ENCODE measurements at regions not wholly inside any gene's neighbourhood (a gene's known extent, or its start where the extent isn't known, plus 50 kb on each side); places are given as distances from the start of the nearest gene placed in this dataset.

- TF ChIP-seq EZH2phosphoT487 (IDR thresholded peaks at IDR 0.05; ENCODE audit: unreplicated experiment), result no peak
These were observed 737.4 kb downstream of the MRPL39 start (continued) for GRCh38 chr21:24869862-24870261.

- H3K36me3 Mint-ChIP-seq (ENCODE audit: low read depth), result no peaks in the 10 kb centered on the region
- no peak overlapping the region for H3K4me3 Mint-ChIP-seq
- no peaks in the 10 kb centered on the region for H3K27me3 ChIP-seq (ENCODE audit: insufficient read depth)
- H3K27ac Mint-ChIP-seq, result no peak overlapping the region
- H3F3A ChIP-seq (replicated peaks; ENCODE audit: low read depth), result no peaks in the 10 kb centered on the region
- no peak for TF ChIP-seq ZNF114 (CRISPR knock-in tag; IDR thresholded peaks at IDR 0.05)
- no peak for TF ChIP-seq STAT1 (IDR thresholded peaks at IDR 0.05; ENCODE audit: unreplicated experiment)
- no peak for TF ChIP-seq CREB1 (CRISPR knock-in tag; IDR thresholded peaks at IDR 0.05; ENCODE audit: low read depth)
- no peak for TF ChIP-seq POLR2AphosphoS5 (IDR thresholded peaks at IDR 0.05; ENCODE audit: low read depth)
- TF ChIP-seq REST (IDR thresholded peaks at IDR 0.05; ENCODE audit: unreplicated experiment), result no peak
- no peak for TF ChIP-seq JUNB (IDR thresholded peaks at IDR 0.05; ENCODE audit: unreplicated experiment)
- no peak for TF ChIP-seq ZNF462 (CRISPR knock-in tag; IDR thresholded peaks at IDR 0.05)
- no peak for TF ChIP-seq ZNF331 (CRISPR knock-in tag; IDR thresholded peaks at IDR 0.05; ENCODE audit: low read depth)
- TF ChIP-seq ETS1 (IDR thresholded peaks at IDR 0.05), result no peak
- no peak for TF ChIP-seq EZH2phosphoT487 (IDR thresholded peaks at IDR 0.05; ENCODE audit: unreplicated experiment)
- no peaks in the 10 kb centered on the region for H4K20me1 ChIP-seq (replicated peaks; ENCODE audit: insufficient read depth)
- no peak for DNase-seq (ENCODE audit: low spot score)
- H3K9me3 Mint-ChIP-seq, result peaks cover 69% of the 10 kb centered on the region
- H3K36me3 ChIP-seq (ENCODE audit: insufficient read depth), result no peaks in the 10 kb centered on the region
- H3K4me1 Mint-ChIP-seq, result no peaks in the 10 kb centered on the region
- no peaks in the 10 kb centered on the region for H3K79me2 ChIP-seq (replicated peaks; ENCODE audit: insufficient read depth)
- no peaks in the 10 kb centered on the region for H3K27me3 Mint-ChIP-seq (ENCODE audit: insufficient read depth, low read depth, poor library complexity)
- H3K4me3 ChIP-seq, result no peak overlapping the region
- H3K4me1 ChIP-seq (ENCODE audit: insufficient read depth), result no peaks in the 10 kb centered on the region
- no peak for ATAC-seq
- no peak overlapping the region for H3K27ac ChIP-seq (ENCODE audit: low read depth)
- no peak overlapping the region for H2AFZ ChIP-seq
- no peaks in the 10 kb centered on the region for H3K9me2 ChIP-seq (ENCODE audit: insufficient read depth)
- H3K4me2 ChIP-seq, result no peak overlapping the region
These were observed 739.2 kb downstream of the MRPL39 start for GRCh38 chr21:24868117-24868516.

Measured in GM23338 (cell line).